Endothelial cell of umbilical vein (primary cell): ENCODE measurements at regions not wholly inside any gene's neighbourhood (a gene's known extent, or its start where the extent isn't known, plus 50 kb on each side); places are given as distances from the start of the nearest gene placed in this dataset.

ENCODE experiments used
- BruUV-seq: library from RNA; stranded (reverse); fragments of 400-500 nt; replicated peaks from 2 replicates; lab custom pipeline; 2021; lab: Mats Ljungman, UMichigan
- CTCF ChIA-PET: fragments of 300-600, 350-600 bp; sonication (Branson Sonifier 250); formaldehyde crosslinking; loops from one replicate; lab custom pipeline; 2021; ENCODE audit warnings: antibody characterized with exemption, inconsistent platforms; lab: Charles Lee
- POLR2A ChIA-PET: fragments of 300-600, 350-600 bp; sonication (Branson Sonifier 250); formaldehyde crosslinking; loops from one replicate; lab custom pipeline; 2021; ENCODE audit warnings: antibody characterized with exemption, inconsistent platforms; lab: Charles Lee
- DNase-seq: peaks from one replicate; pipeline ENCODE4 v3.0.0-alpha.2; 2011; ENCODE audit warnings: low read depth, low spot score
- FAIRE-seq: peaks from 2 replicates; lab custom pipeline; 2011; peaks lifted over from hg19 to GRCh38; lab: Jason Lieb, UNC
- H2AFZ ChIP-seq: 2 replicates; pipeline ENCODE4 v1.6.0; 2012; ENCODE audit warnings: low read depth, low read length, control low read depth, inconsistent platforms
- H3K27ac ChIP-seq: 2 replicates; pipeline ENCODE4 v1.5.1; 2011; ENCODE audit warnings: low read depth, mild to moderate bottlenecking, control low read depth, low read length, moderate library complexity; ENCODE audit not compliant: insufficient read depth
- H3K27me3 ChIP-seq, 2 experiments: 2 replicates each; pipeline versions ENCODE4 v1.6.0 to v1.6.1; 2011; ENCODE audit warnings: low read length in 2 of 2, mixed read lengths in 1 of 2; ENCODE audit not compliant: control insufficient read depth in 2 of 2, insufficient read depth in 2 of 2
- H3K36me3 ChIP-seq, 2 experiments: 2 replicates in 1 of 2; 3 replicates in 1 of 2; pipeline ENCODE4 v1.5.1; 2011; ENCODE audit warnings: low read length in 2 of 2, mild to moderate bottlenecking in 1 of 2, moderate library complexity in 1 of 2; ENCODE audit not compliant: control insufficient read depth in 2 of 2, insufficient read depth in 2 of 2; ENCODE audit errors: extremely low read depth in 1 of 2
- H3K4me1 ChIP-seq: 3 replicates; pipeline ENCODE4 v1.5.1; 2011; ENCODE audit warnings: mild to moderate bottlenecking, low read length; ENCODE audit not compliant: control insufficient read depth, insufficient read depth; ENCODE audit errors: extremely low read depth
- H3K4me2 ChIP-seq: 2 replicates; pipeline ENCODE4 v1.6.1; 2011; ENCODE audit warnings: low read length, control low read depth, mixed read lengths; ENCODE audit not compliant: insufficient read depth
- H3K4me3 ChIP-seq, 3 experiments: fragments of 200-600 bp in 1 of 3; sonication (generic), shearing (Covaris generic) in 1 of 3; replicated peaks in 1 of 3; 2 replicates each; pipeline ENCODE4 v1.5.1; 2011 to 2016; ENCODE audit warnings: control low read depth in 3 of 3, low read length in 3 of 3, mild to moderate bottlenecking in 2 of 3, inconsistent platforms in 1 of 3, low read depth in 1 of 3, moderate library complexity in 1 of 3; ENCODE audit not compliant: insufficient read depth in 1 of 3
- H3K79me2 ChIP-seq: 2 replicates; pipeline ENCODE4 v1.6.0; 2012; ENCODE audit warnings: low read length, inconsistent platforms; ENCODE audit not compliant: control insufficient read depth, insufficient read depth
- H3K9ac ChIP-seq: replicated peaks from 2 replicates; pipeline ENCODE3; 2011; ENCODE audit warnings: low read length, control low read depth; ENCODE audit not compliant: insufficient read depth; ENCODE audit errors: extremely low read depth
- H3K9me1 ChIP-seq: replicated peaks from 3 replicates; pipeline ENCODE4 v1.6.0; 2011; ENCODE audit warnings: mild to moderate bottlenecking, low read length; ENCODE audit not compliant: control insufficient read depth, insufficient read depth; ENCODE audit errors: extremely low read depth
- H3K9me3 ChIP-seq: replicated peaks from 2 replicates; pipeline ENCODE4 v1.5.1; 2012; ENCODE audit warnings: low read length, inconsistent platforms; ENCODE audit not compliant: control insufficient read depth, insufficient read depth
- H4K20me1 ChIP-seq: replicated peaks from 2 replicates; pipeline ENCODE3; 2011; ENCODE audit warnings: mild to moderate bottlenecking, low read length; ENCODE audit not compliant: control insufficient read depth, insufficient read depth; ENCODE audit errors: extremely low read depth
- EZH2 ChIP-seq: IDR thresholded peaks from 2 replicates; pipeline ENCODE4 v1.6.1; 2012; ENCODE audit warnings: borderline replicate concordance, low read depth, mild to moderate bottlenecking, moderate library complexity, low read length, inconsistent platforms; ENCODE audit not compliant: severe bottlenecking
- FOS ChIP-seq: IDR thresholded peaks from 2 replicates; pipeline ENCODE4 v1.6.1; 2011; ENCODE audit warnings: mild to moderate bottlenecking, low read length, moderate library complexity, borderline replicate concordance; ENCODE audit not compliant: insufficient read depth
- GATA2 ChIP-seq: IDR thresholded peaks from 2 replicates; pipeline ENCODE4 v1.7.0; 2011; ENCODE audit warnings: low read depth, mild to moderate bottlenecking, moderate library complexity, mixed read lengths, low read length; ENCODE audit not compliant: insufficient read length, insufficient read depth
- JUN ChIP-seq: IDR thresholded peaks from 2 replicates; pipeline ENCODE4 v1.6.1; 2011; ENCODE audit warnings: borderline replicate concordance, low read depth; ENCODE audit not compliant: insufficient read length, insufficient read depth
- MYC ChIP-seq: IDR thresholded peaks from one replicate; pipeline ENCODE4 v1.6.1; 2011; ENCODE audit warnings: mild to moderate bottlenecking, low read depth, low read length
- POLR2A ChIP-seq: IDR thresholded peaks from 2 replicates; pipeline ENCODE4 v1.6.1; 2012; ENCODE audit warnings: low read depth, mild to moderate bottlenecking, control low read depth, low read length
- POLR2AphosphoS5 ChIP-seq: IDR thresholded peaks from 2 replicates; pipeline ENCODE4 v1.6.1; 2012; ENCODE audit warnings: low read depth, mild to moderate bottlenecking, control low read depth, low read length, moderate library complexity; ENCODE audit not compliant: insufficient read depth
- dilution Hi-C: fragments of 300-500 bp; cut with MboI; formaldehyde crosslinking; loops from one replicate; pipeline ENCODE4 v1.15.0; 2019; ENCODE audit warnings: low sequenced_read_pairs; ENCODE audit not compliant: extremely low pct_ligation_motif_present
- intact Hi-C: fragments of 100-400 bp; cut with micrococcal nuclease; formaldehyde crosslinking; loops from one replicate; pipeline ENCODE4 v1.10.0; 2022
- TF ChIP-seq, protein P1 (sequence below), 2 donors: IDR thresholded peaks; 1 replicate in 1 of 2; 2 replicates in 1 of 2; pipeline ENCODE4 v1.5.1; 2011; ENCODE audit warnings: low read length in 2 of 2, mild to moderate bottlenecking in 2 of 2, moderate library complexity in 2 of 2, control low read depth in 1 of 2, inconsistent platforms in 1 of 2, low read depth in 1 of 2; ENCODE audit not compliant: insufficient read depth in 1 of 2; ENCODE audit errors: extremely low read depth in 1 of 2
- TF ChIP-seq, protein P2 (sequence below): IDR thresholded peaks from 2 replicates; pipeline ENCODE4 v1.6.1; 2011; ENCODE audit not compliant: insufficient read depth, insufficient read length

DNA sequence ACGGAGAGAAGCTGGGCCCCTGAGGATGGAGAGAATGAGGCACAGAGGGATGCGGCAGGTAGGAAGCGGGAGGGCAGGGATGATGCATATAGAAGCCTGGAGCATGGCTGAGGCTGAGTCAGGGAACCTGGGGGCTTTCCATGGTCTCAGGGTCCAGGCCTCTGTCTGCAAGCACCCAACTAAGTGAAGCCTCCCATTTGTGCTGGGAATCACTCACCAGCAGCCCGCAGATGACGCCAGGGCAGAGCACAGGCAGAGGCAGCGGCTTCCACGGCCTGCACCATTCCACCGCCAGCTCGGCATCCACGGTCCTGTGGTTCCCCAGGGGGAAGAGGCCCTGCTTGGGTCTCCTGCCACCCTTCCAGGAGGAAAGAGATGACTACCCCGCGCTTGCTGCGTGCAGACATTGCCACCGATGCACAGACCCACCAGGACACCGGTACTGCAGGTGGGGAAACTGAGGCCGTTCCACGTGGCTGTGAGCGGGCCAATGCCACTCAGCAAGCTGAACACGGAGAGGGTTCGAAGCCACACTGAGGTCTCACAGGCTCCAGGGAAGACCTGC lies 75.5 kb downstream of the NCOR2 start:
- H3K4me1 ChIP-seq = no peaks in the 10 kb centered on the region
- BruUV-seq = no TSS peak
- intact Hi-C loops = no loop called here
- DNase-seq (no peak), FAIRE-seq (no peak)
- H3K27me3 ChIP-seq = no peaks in the 10 kb centered on the region
- no peaks in the 10 kb centered on the region for H3K9me3 ChIP-seq
- ChIA-PET CTCF (no interaction called here), POLR2A (no interaction called here)
- dilution Hi-C loops = no loop called here
- TF ChIP-seq, protein P1, sequence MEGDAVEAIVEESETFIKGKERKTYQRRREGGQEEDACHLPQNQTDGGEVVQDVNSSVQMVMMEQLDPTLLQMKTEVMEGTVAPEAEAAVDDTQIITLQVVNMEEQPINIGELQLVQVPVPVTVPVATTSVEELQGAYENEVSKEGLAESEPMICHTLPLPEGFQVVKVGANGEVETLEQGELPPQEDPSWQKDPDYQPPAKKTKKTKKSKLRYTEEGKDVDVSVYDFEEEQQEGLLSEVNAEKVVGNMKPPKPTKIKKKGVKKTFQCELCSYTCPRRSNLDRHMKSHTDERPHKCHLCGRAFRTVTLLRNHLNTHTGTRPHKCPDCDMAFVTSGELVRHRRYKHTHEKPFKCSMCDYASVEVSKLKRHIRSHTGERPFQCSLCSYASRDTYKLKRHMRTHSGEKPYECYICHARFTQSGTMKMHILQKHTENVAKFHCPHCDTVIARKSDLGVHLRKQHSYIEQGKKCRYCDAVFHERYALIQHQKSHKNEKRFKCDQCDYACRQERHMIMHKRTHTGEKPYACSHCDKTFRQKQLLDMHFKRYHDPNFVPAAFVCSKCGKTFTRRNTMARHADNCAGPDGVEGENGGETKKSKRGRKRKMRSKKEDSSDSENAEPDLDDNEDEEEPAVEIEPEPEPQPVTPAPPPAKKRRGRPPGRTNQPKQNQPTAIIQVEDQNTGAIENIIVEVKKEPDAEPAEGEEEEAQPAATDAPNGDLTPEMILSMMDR (IDR thresholded peaks at IDR 0.05; ENCODE audit: extremely low read depth in 1 of 2, insufficient read depth in 1 of 2, low read depth in 1 of 2, low read length in 2 of 2) = no peak
- TF ChIP-seq POLR2A (no peak), JUN (no peak), EZH2 (no peak), MYC (no peak), POLR2AphosphoS5 (no peak), FOS (no peak), GATA2 (no peak)
- TF ChIP-seq, protein P2, sequence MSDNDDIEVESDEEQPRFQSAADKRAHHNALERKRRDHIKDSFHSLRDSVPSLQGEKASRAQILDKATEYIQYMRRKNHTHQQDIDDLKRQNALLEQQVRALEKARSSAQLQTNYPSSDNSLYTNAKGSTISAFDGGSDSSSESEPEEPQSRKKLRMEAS = no peak
- peaks cover 26% of the 10 kb centered on the region for H3K79me2 ChIP-seq
- no peaks in the 10 kb centered on the region for H4K20me1 ChIP-seq
- H3K4me2 ChIP-seq = no peak overlapping the region
- H3K9ac ChIP-seq = no peak overlapping the region
- H2AFZ ChIP-seq = no peak overlapping the region
- H3K9me1 ChIP-seq = no peaks in the 10 kb centered on the region
- no peak overlapping the region for H3K4me3 ChIP-seq
- no peak overlapping the region for H3K27ac ChIP-seq
- peaks cover 0 to 7% of the 10 kb centered on the region in 2 experiments for H3K36me3 ChIP-seq
